Left lung (tissue), 4 donors: ENCODE measurements at regions not wholly inside any gene's neighbourhood (a gene's known extent, or its start where the extent isn't known, plus 50 kb on each side); places are given as distances from the start of the nearest gene placed in this dataset.

Experiments
- ATAC-seq: fragments of 200-7000 bp; cut with Tn5 transposase; one replicate; pipeline ENCODE4 v1.9.1; 2020; ENCODE audit warnings: moderate library complexity
- DNase-seq, 4 donors: peaks; one replicate each; pipeline ENCODE4 v3.0.0-alpha.2; 2013 to 2020
- H3K27ac ChIP-seq, 2 donors: fragments of 200-600 bp; sonication (generic) in 1 of 2; one replicate each; pipeline versions ENCODE4 v1.5.0 to v1.8.0; 2020 to 2021
- H3K27me3 ChIP-seq, 2 donors: fragments of 200-600 bp; sonication (generic) in 1 of 2; one replicate each; pipeline versions ENCODE4 v1.5.0 to v1.8.0; 2020 to 2021
- H3K36me3 ChIP-seq, 2 donors: fragments of 200-600 bp; sonication (generic) in 1 of 2; one replicate each; pipeline versions ENCODE4 v1.5.0 to v1.8.0; 2020 to 2021
- H3K4me1 ChIP-seq, 2 donors: fragments of 200-600 bp; one replicate each; pipeline ENCODE4 v1.8.0; 2021
- H3K4me3 ChIP-seq, 2 donors: fragments of 200-600 bp; sonication (generic) in 1 of 2; one replicate each; pipeline versions ENCODE4 v1.5.0 to v1.8.0; 2020 to 2021; ENCODE audit warnings: mild to moderate bottlenecking in 1 of 2
- H3K9me3 ChIP-seq, 2 donors: fragments of 200-600 bp; sonication (generic) in 1 of 2; one replicate each; pipeline versions ENCODE4 v1.5.0 to v1.8.0; 2020 to 2021
- CTCF ChIP-seq, 2 donors: fragments of 200-600 bp; sonication (generic) in 1 of 2; IDR thresholded peaks; one replicate each; pipeline versions ENCODE4 v1.5.0 to v1.8.0; 2021; ENCODE audit warnings: antibody characterized with exemption in 2 of 2
- intact Hi-C, 2 donors: fragments of 100-400 bp; cut with DNase I; formaldehyde crosslinking; loops; one replicate each; pipeline versions ENCODE4 v1.11.2 to v1.14.2; 2022
- donor health status: DM: no; HTN: yes; CAD: no.
- donor health status: DM: no; HTN: no; CAD: no.

DNA sequence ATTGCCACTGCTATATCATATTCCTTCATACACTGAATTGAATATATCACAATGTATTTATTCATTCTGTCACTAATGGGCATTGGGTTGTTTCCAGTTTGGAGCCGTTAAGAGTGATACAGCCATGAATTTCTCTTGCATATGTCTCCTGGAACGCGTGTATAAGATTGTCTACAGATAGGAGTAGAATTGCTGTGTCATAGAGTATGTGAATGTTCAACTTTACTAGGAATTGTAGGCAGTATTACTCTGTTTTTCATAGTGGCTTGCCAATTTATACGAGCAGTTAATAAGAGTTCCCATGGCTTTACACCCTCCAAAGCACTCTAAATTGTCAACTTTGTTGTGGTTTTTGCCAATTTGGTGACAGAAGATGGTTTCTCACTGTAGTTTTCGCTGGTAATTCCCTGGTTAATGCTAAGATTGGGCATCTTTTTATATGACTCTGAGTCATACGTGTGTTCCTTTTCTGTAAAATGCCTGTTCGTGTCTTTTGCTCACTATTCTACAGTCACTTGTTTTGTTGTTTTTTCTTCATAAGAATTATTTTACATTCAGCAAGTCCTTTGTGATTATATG, 136.1 kb upstream of the LIPC start:
- Histone ChIP-seq H3K9me3 (peaks cover 0 to 9% of the 10 kb centered on the region in 2 donors), H3K36me3 (no peaks in the 10 kb centered on the region), H3K27ac (no peak overlapping the region), H3K4me3 (no peak overlapping the region), H3K4me1 (peaks cover 3 to 10% of the 10 kb centered on the region in 2 donors), H3K27me3 (no peaks in the 10 kb centered on the region)
- no peak for ATAC-seq
- intact Hi-C loops: no loop called here
- no peak for DNase-seq
- no peak for TF ChIP-seq CTCF (IDR thresholded peaks at IDR 0.05)

DNA sequence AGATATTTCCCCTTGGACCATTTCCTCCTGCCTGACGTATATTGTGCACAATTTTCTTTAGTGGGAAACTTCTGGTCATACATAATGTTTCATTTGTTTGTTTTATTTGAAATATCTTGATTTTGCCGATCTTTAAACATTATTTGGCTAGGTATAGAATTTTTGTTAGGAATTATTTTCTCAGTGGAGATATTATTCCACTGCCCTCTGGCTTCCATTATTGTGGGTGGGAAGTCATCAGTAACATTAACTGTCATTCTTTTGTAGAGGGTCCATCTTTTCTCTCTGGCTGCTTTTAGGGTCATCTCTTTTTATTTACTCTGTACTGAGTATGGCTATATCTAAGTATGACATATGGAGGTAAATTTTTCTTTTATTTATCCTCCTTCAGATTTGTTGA, 135.5 kb upstream of the LIPC start:
- Histone ChIP-seq H3K9me3 (peaks cover 0 to 9% of the 10 kb centered on the region in 2 donors), H3K4me3 (no peak overlapping the region), H3K27me3 (no peaks in the 10 kb centered on the region), H3K4me1 (peaks cover 3 to 10% of the 10 kb centered on the region in 2 donors), H3K27ac (no peak overlapping the region), H3K36me3 (no peaks in the 10 kb centered on the region)
- ATAC-seq (no peak), DNase-seq (no peak)
- TF ChIP-seq CTCF (IDR thresholded peaks at IDR 0.05): no peak
- intact Hi-C loops: no loop called here

GRCh38 chr15:58297639-58298038, 134.2 kb upstream of the LIPC start:
- no peaks in the 10 kb centered on the region for H3K36me3 ChIP-seq
- H3K4me3 ChIP-seq: no peak overlapping the region
- DNase-seq (no peak), ATAC-seq (no peak)
- H3K27me3 ChIP-seq: no peaks in the 10 kb centered on the region
- TF ChIP-seq CTCF (IDR thresholded peaks at IDR 0.05): no peak
- H3K9me3 ChIP-seq: peaks cover 0 to 4% of the 10 kb centered on the region in 2 donors
- intact Hi-C loops: no loop called here
- no peak overlapping the region for H3K27ac ChIP-seq
- peaks cover 3 to 11% of the 10 kb centered on the region in 2 donors for H3K4me1 ChIP-seq

GRCh38 chr15:58298879-58299850, 132.6 kb upstream of the LIPC start:
- no peaks in the 10 kb centered on the region for H3K9me3 ChIP-seq
- no peaks in the 10 kb centered on the region for H3K27me3 ChIP-seq
- H3K4me3 ChIP-seq: no peak overlapping the region
- DNase-seq: peak in 1 of 4 donors; percentile 48
- ATAC-seq: peak; percentile 83
- H3K27ac ChIP-seq: no peak overlapping the region
- H3K4me1 ChIP-seq: peaks cover 3 to 13% of the 10 kb centered on the region in 2 donors
- H3K36me3 ChIP-seq: no peaks in the 10 kb centered on the region
- intact Hi-C loops: no loop called here
- TF ChIP-seq CTCF (IDR thresholded peaks at IDR 0.05): no peak

DNA sequence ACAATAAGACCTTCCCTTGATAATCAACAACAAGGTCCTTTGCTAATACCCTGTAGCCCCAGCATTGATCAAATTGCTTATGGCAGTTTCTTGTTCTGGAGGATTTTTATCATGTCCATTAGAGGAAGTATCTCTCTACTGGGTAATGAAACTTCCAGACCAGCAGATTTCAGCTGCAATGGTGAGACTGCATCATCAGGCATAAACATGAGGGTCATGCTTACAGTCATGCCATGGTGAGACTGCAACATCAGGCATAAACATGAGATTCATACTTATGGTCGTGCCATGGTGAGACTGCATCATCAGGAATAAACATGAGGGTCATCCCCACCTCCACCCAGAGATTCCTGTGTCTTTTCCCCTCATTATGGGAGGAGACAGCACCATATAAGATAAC, 129.0 kb upstream of the LIPC start:
- no peaks in the 10 kb centered on the region for H3K9me3 ChIP-seq
- peak; percentile 55 for ATAC-seq
- no peak for TF ChIP-seq CTCF (IDR thresholded peaks at IDR 0.05)
- H3K36me3 ChIP-seq: no peaks in the 10 kb centered on the region
- H3K27me3 ChIP-seq: no peaks in the 10 kb centered on the region
- H3K27ac ChIP-seq: no peak overlapping the region
- no peak for DNase-seq
- H3K4me1 ChIP-seq: peaks cover 3 to 21% of the 10 kb centered on the region in 2 donors
- no peak overlapping the region for H3K4me3 ChIP-seq
- intact Hi-C loops: no loop called here
